Heart left ventricle (tissue), 13 donors: ENCODE measurements at regions not wholly inside any gene's neighbourhood (a gene's known extent, or its start where the extent isn't known, plus 50 kb on each side); places are given as distances from the start of the nearest gene placed in this dataset.

Experiments used
- CTCF ChIP-seq, 12 donors: fragments of 200-600 bp; sonication (generic) in 4 of 12; IDR thresholded peaks; one replicate each; pipeline versions ENCODE4 v1.5.0 to v1.8.0; 2018 to 2022; ENCODE audit warnings: antibody characterized with exemption in 12 of 12, mild to moderate bottlenecking in 5 of 12
- POLR2A ChIP-seq, 2 donors: fragments of 450-650 bp; IDR thresholded peaks; one replicate each; pipeline ENCODE4 v1.6.1; 2017; ENCODE audit warnings: antibody characterized with exemption in 2 of 2, mild to moderate bottlenecking in 2 of 2, moderate library complexity in 2 of 2
- donor health status: ischemic (EF 13 %, LVEDD 7.1; RV severe dilation, severe dysfunction).
- donor health status: DM: no; HTN: yes; CAD: no.
- donor health status: DM: no; HTN: no; CAD: no.
- donor health status: ischemic (EF 25% LVEDD 6.9; RV normal size, moderate dysfunction).
- donor health status: ischemic (EF 25% LVEDD 5.7; RV mildly dilated, moderate dysfunction).
- donor health status: ischemic (EF 35%, LVEDD 5.7; RV mildly dilated, moderate dysfunction).
- donor health status: nonischemic (EF 11% LVEDD 7.7; RV severe dilation, severe dysfunction).
- donor health status: DM: yes; HTN: yes; CAD: no.
- donor health status: PGD.
- donor health status: ischemic (EF 29% LVEDD 5.4; RV normal size, mild dysfunction).
- donor health status: nonischemic (EF 23%, LVEDD 6.1; RV moderate dilation, normal function).

GRCh38 chr15:31202953-31203352, 101.4 kb upstream of the TRPM1 start:
- TF ChIP-seq CTCF (IDR thresholded peaks at IDR 0.05), result no peak
- no peak for TF ChIP-seq POLR2A (IDR thresholded peaks at IDR 0.05)
